Loucy (cell line): ENCODE measurements at regions not wholly inside any gene's neighbourhood (a gene's known extent, or its start where the extent isn't known, plus 50 kb on each side); places are given as distances from the start of the nearest gene placed in this dataset.

Experiments used
- H2AFZ ChIP-seq: fragments of 200-600 bp; sonication (generic); 2 replicates; pipeline ENCODE4 v1.6.0; 2016; ENCODE audit warnings: antibody characterized with exemption, mild to moderate bottlenecking, low read length, moderate library complexity
- H3F3A ChIP-seq: fragments of 200-600 bp; 2 replicates; pipeline ENCODE4 v1.6.0; 2016; ENCODE audit warnings: antibody characterized with exemption, low read depth, mild to moderate bottlenecking
- H3K27me3 ChIP-seq: fragments of 200-600 bp; sonication (generic); 2 replicates; pipeline ENCODE4 v1.6.1; 2014; ENCODE audit warnings: low read length, mild to moderate bottlenecking; ENCODE audit not compliant: insufficient read depth, poor library complexity, severe bottlenecking
- H3K36me3 ChIP-seq: fragments of 200-600 bp; sonication (generic); 2 replicates; pipeline ENCODE4 v1.6.1; 2016; ENCODE audit warnings: low read length; ENCODE audit not compliant: insufficient read depth
- H3K4me1 ChIP-seq: fragments of 200-600 bp; sonication (generic); 2 replicates; pipeline ENCODE4 v1.5.1; 2014; ENCODE audit warnings: low read length, mild to moderate bottlenecking; ENCODE audit not compliant: insufficient read depth, poor library complexity, severe bottlenecking
- H3K4me2 ChIP-seq: fragments of 200-600 bp; sonication (generic); 2 replicates; pipeline ENCODE4 v1.6.0; 2014; ENCODE audit warnings: antibody characterized with exemption, low read length, low read depth, mild to moderate bottlenecking; ENCODE audit not compliant: poor library complexity, severe bottlenecking
- H3K4me3 ChIP-seq: fragments of 200-600 bp; sonication (generic); 2 replicates; pipeline ENCODE4 v1.5.1; 2014; ENCODE audit warnings: low read length, mild to moderate bottlenecking, mixed read lengths; ENCODE audit not compliant: poor library complexity, severe bottlenecking
- H3K79me2 ChIP-seq: fragments of 200-600 bp; sonication (generic); 2 replicates; pipeline ENCODE4 v1.6.1; 2014; ENCODE audit warnings: low read length; ENCODE audit not compliant: insufficient read depth
- H3K9ac ChIP-seq: fragments of 200-600 bp; sonication (generic); 2 replicates; pipeline ENCODE4 v1.6.0; 2014; ENCODE audit warnings: mild to moderate bottlenecking, low read depth, low read length, moderate library complexity; ENCODE audit not compliant: poor library complexity, severe bottlenecking
- H3K9me2 ChIP-seq: fragments of 200-600 bp; sonication (generic); replicated peaks from 2 replicates; pipeline ENCODE4 v1.6.1; 2016; ENCODE audit warnings: low read depth, low read length, mixed read lengths
- H3K9me3 ChIP-seq: fragments of 200-600 bp; sonication (generic); 2 replicates; pipeline ENCODE4 v1.6.1; 2014; ENCODE audit warnings: mild to moderate bottlenecking, antibody characterized with exemption, low read length, low read depth; ENCODE audit not compliant: insufficient read depth
- H4K20me1 ChIP-seq: fragments of 200-600 bp; sonication (generic); 2 replicates; pipeline ENCODE4 v1.6.0; 2014; ENCODE audit warnings: antibody characterized with exemption, low read length, mild to moderate bottlenecking; ENCODE audit not compliant: insufficient read depth, poor library complexity, severe bottlenecking
- EZH2phosphoT487 ChIP-seq: fragments of 200-600 bp; IDR thresholded peaks from 2 replicates; pipeline ENCODE4 v1.6.1; 2018; ENCODE audit warnings: antibody characterized with exemption, mild to moderate bottlenecking, moderate library complexity, borderline replicate concordance
- TF ChIP-seq, protein P1 (sequence below): fragments of 200-600 bp; sonication (generic); conservative IDR thresholded peaks from 2 replicates; pipeline ENCODE4 v1.5.1; 2014; ENCODE audit warnings: mild to moderate bottlenecking, antibody characterized with exemption, low read length

DNA sequence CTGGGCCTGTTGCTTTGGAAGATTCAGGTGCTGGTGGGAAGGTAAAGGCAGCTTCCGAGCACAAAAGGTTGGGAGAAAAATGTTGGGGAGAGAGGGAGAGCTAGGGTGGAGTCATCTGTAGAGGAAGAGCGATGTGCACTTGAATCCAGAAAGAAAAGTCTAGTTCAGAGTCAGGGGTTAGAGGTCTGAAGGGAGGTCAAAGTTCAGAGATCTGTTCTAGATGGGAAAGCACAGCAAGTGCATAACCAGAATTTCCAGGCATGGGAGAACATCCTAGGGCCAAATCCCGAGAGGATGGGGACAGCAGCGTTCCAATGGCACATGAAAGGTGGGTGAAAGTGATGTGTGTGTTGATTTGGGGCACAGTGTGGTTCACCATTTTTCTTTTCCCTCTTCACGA lies 51.5 kb upstream of the MKLN1 start:
- Histone ChIP-seq H3K9me2 (no peaks in the 10 kb centered on the region), H3K79me2 (no peaks in the 10 kb centered on the region), H3F3A (no peaks in the 10 kb centered on the region), H3K9ac (no peak overlapping the region), H3K4me2 (no peak overlapping the region), H3K9me3 (no peaks in the 10 kb centered on the region), H2AFZ (no peak overlapping the region), H3K36me3 (no peaks in the 10 kb centered on the region), H3K27me3 (no peaks in the 10 kb centered on the region), H3K4me1 (no peaks in the 10 kb centered on the region), H4K20me1 (no peaks in the 10 kb centered on the region), H3K4me3 (no peak overlapping the region)
- TF ChIP-seq, protein P1, sequence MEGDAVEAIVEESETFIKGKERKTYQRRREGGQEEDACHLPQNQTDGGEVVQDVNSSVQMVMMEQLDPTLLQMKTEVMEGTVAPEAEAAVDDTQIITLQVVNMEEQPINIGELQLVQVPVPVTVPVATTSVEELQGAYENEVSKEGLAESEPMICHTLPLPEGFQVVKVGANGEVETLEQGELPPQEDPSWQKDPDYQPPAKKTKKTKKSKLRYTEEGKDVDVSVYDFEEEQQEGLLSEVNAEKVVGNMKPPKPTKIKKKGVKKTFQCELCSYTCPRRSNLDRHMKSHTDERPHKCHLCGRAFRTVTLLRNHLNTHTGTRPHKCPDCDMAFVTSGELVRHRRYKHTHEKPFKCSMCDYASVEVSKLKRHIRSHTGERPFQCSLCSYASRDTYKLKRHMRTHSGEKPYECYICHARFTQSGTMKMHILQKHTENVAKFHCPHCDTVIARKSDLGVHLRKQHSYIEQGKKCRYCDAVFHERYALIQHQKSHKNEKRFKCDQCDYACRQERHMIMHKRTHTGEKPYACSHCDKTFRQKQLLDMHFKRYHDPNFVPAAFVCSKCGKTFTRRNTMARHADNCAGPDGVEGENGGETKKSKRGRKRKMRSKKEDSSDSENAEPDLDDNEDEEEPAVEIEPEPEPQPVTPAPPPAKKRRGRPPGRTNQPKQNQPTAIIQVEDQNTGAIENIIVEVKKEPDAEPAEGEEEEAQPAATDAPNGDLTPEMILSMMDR: no peak
- TF ChIP-seq EZH2phosphoT487: no peak

DNA sequence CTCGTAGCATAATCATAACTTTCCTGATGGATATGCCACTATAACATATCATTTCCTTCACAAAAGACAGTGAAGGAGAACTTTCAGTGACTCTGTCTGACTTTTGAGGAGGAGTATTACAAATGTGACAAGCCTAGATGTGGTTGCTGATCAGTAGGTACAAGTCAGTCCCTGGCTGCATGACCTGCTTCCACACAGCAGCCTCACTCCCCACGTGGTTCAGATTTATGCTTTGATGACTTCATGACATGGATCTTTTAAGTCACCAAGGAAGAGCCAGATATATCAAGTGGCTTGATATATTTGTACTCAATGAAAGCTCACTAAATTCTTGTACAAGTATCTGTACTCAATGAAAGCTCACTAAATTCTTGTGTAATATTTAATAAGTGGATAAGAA lies 50.9 kb upstream of the MKLN1 start:
- TF ChIP-seq EZH2phosphoT487: no peak
- no peaks in the 10 kb centered on the region for H3K9me3 ChIP-seq
- H3K4me2 ChIP-seq: no peak overlapping the region

More for the DNA sequence above, 50.9 kb upstream of the MKLN1 start:
- Histone ChIP-seq H4K20me1 (no peaks in the 10 kb centered on the region), H3F3A (no peaks in the 10 kb centered on the region), H2AFZ (no peak overlapping the region), H3K9me2 (no peaks in the 10 kb centered on the region), H3K4me3 (no peak overlapping the region), H3K27me3 (no peaks in the 10 kb centered on the region), H3K79me2 (no peaks in the 10 kb centered on the region), H3K36me3 (no peaks in the 10 kb centered on the region), H3K9ac (no peak overlapping the region), H3K4me1 (no peaks in the 10 kb centered on the region)
